GM23248 (cell line): ENCODE measurements at regions not wholly inside any gene's neighbourhood (a gene's known extent, or its start where the extent isn't known, plus 50 kb on each side); places are given as distances from the start of the nearest gene placed in this dataset.

Source experiments
- EZH2 ChIP-seq: fragments of 200-600 bp; sonication (generic); IDR thresholded peaks from 2 replicates; pipeline ENCODE4 v1.6.1; 2018; ENCODE audit warnings: antibody characterized with exemption, mild to moderate bottlenecking; ENCODE audit not compliant: insufficient read depth, poor library complexity, severe bottlenecking
- EZH2phosphoT487 ChIP-seq: fragments of 200-600 bp; sonication (generic); IDR thresholded peaks from 2 replicates; pipeline ENCODE4 v1.6.1; 2018; ENCODE audit warnings: antibody characterized with exemption, moderate library complexity, mild to moderate bottlenecking, low read depth; ENCODE audit not compliant: insufficient read depth

- TF ChIP-seq EZH2, result no peak
- no peak for TF ChIP-seq EZH2phosphoT487
Observed at GRCh38 chr4:112952313-112952700, 97.1 kb upstream of the ANK2 start.
